ENCODE measurements at regions not wholly inside any gene's neighbourhood (a gene's known extent, or its start where the extent isn't known, plus 50 kb on each side); places are given as distances from the start of the nearest gene placed in this dataset.

DNA sequence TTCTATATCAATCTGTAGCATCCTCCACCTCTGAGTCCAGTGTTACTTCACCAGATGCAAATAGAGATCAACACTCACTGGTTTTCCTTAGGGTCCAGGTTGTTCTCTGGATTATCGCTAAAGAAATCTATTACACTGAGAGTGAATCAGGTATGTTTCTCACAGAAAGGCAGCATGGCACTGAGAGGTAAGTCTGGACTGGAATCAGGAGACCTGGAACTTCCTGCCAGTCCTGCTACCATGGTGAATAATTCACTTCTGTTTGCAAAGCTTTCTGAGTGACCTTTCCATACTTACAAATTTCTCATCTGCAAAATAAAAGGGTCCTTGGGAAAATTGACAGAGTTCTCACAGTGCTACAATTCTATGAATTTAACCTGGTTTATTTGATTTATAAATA lies 1583.3 kb downstream of the MRPL39 start:
- TF ChIP-seq, protein P1, sequence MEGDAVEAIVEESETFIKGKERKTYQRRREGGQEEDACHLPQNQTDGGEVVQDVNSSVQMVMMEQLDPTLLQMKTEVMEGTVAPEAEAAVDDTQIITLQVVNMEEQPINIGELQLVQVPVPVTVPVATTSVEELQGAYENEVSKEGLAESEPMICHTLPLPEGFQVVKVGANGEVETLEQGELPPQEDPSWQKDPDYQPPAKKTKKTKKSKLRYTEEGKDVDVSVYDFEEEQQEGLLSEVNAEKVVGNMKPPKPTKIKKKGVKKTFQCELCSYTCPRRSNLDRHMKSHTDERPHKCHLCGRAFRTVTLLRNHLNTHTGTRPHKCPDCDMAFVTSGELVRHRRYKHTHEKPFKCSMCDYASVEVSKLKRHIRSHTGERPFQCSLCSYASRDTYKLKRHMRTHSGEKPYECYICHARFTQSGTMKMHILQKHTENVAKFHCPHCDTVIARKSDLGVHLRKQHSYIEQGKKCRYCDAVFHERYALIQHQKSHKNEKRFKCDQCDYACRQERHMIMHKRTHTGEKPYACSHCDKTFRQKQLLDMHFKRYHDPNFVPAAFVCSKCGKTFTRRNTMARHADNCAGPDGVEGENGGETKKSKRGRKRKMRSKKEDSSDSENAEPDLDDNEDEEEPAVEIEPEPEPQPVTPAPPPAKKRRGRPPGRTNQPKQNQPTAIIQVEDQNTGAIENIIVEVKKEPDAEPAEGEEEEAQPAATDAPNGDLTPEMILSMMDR (IDR thresholded peaks at IDR 0.05; ENCODE audit: low read depth, low read length): no peak
- TF ChIP-seq EZH2phosphoT487 (IDR thresholded peaks at IDR 0.05; ENCODE audit: low read depth): no peak

All from OCI-LY3 (cell line).